Endodermal cell (in vitro differentiated cells): ENCODE measurements at regions not wholly inside any gene's neighbourhood (a gene's known extent, or its start where the extent isn't known, plus 50 kb on each side); places are given as distances from the start of the nearest gene placed in this dataset.

Experiments used
- DNase-seq: peaks from one replicate; pipeline ENCODE4 v3.0.0-alpha.2; 2017
- H3K27ac ChIP-seq: 2 replicates; pipeline ENCODE4 v1.5.1; 2013; ENCODE audit warnings: mild to moderate bottlenecking, low read depth, low read length, moderate library complexity
- H3K27me3 ChIP-seq: 2 replicates; pipeline ENCODE4 v1.6.1; 2013; ENCODE audit warnings: mild to moderate bottlenecking, low read length, moderate library complexity; ENCODE audit not compliant: insufficient read depth, control insufficient read depth, poor library complexity, severe bottlenecking
- H3K36me3 ChIP-seq: 2 replicates; pipeline ENCODE4 v1.7.0; 2013; ENCODE audit warnings: mild to moderate bottlenecking, low read length, moderate library complexity; ENCODE audit not compliant: control insufficient read depth, insufficient read depth
- H3K4me1 ChIP-seq: one replicate; pipeline ENCODE4 v1.7.0; 2013; ENCODE audit warnings: low read length; ENCODE audit not compliant: control insufficient read depth, insufficient read depth
- H3K4me3 ChIP-seq: 2 replicates; pipeline ENCODE4 v1.5.1; 2013; ENCODE audit warnings: mild to moderate bottlenecking, low read length, moderate library complexity
- H3K9ac ChIP-seq: 2 replicates; pipeline ENCODE4 v1.6.1; 2013; ENCODE audit warnings: mild to moderate bottlenecking, low read length, moderate library complexity; ENCODE audit not compliant: poor library complexity, severe bottlenecking; ENCODE audit errors: extremely low read depth
- H3K9me3 ChIP-seq: 2 replicates; pipeline ENCODE4 v1.6.1; 2013; ENCODE audit warnings: mild to moderate bottlenecking, low read length, moderate library complexity; ENCODE audit not compliant: control insufficient read depth
- H3K27ac Mint-ChIP-seq: 2 replicates; pipeline ENCODE4 v1.8.0; 2020; ENCODE audit warnings: mixed read lengths
- H3K27me3 Mint-ChIP-seq: 2 replicates; pipeline ENCODE4 v1.8.0; 2021; ENCODE audit warnings: mild to moderate bottlenecking, mixed read lengths; ENCODE audit not compliant: insufficient read depth
- H3K36me3 Mint-ChIP-seq: 2 replicates; pipeline ENCODE4 v1.8.0; 2020; ENCODE audit warnings: low read depth, mixed read lengths
- H3K4me1 Mint-ChIP-seq: 2 replicates; pipeline ENCODE4 v1.8.0; 2020; ENCODE audit warnings: mixed read lengths
- H3K4me3 Mint-ChIP-seq: 2 replicates; pipeline ENCODE4 v1.8.0; 2020; ENCODE audit warnings: mild to moderate bottlenecking, moderate library complexity, mixed read lengths
- H3K9me3 Mint-ChIP-seq: 2 replicates; pipeline ENCODE4 v1.8.0; 2020; ENCODE audit warnings: mild to moderate bottlenecking, mixed read lengths
- CTCF ChIP-seq: fragments of 200-600 bp; sonication (generic); conservative IDR thresholded peaks from 2 replicates; pipeline ENCODE4 v1.5.0; 2021; ENCODE audit warnings: antibody characterized with exemption, mild to moderate bottlenecking
- WGBS, 2 experiments: methylation state at CpG; one replicate each; pipeline versions ENCODE4 v1.1.5 to v1.1.7; 2013; ENCODE audit warnings: missing lambda C conversion rate in 2 of 2, mixed read lengths in 1 of 2; ENCODE audit not compliant: insufficient coverage in 1 of 2, insufficient read length in 1 of 2; 5-methylcytosine and 5-hydroxymethylcytosine counted together

DNA sequence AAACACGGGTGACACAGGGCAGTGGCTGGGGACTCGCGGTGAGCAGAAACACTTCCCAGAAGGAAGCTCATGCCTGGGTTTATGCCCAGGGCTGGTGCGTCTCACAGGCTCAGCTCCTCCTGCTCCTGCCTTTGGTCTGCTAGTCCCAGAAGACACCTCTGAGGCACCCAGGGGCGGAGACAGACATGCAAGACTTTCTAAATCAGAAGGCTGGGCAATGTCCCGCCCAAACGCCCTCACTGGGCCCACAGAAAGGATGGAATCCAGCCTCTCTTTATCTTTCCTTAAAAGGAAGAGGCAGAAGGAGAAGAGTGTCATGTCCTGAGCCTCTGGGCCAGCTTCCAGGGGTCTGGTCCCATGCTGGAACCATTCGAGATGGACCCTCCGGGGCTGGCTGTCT lies 197.7 kb upstream of the RPL38 start:
- Mint-ChIP-seq H3K27ac (no peak overlapping the region), H3K36me3 (no peaks in the 10 kb centered on the region), H3K4me3 (no peak overlapping the region), H3K4me1 (peaks cover 34% of the 10 kb centered on the region), H3K9me3 (no peaks in the 10 kb centered on the region), H3K27me3 (peaks cover 4% of the 10 kb centered on the region)
- Histone ChIP-seq H3K27me3 (no peaks in the 10 kb centered on the region), H3K9ac (no peak overlapping the region), H3K4me1 (no peaks in the 10 kb centered on the region), H3K4me3 (no peak overlapping the region), H3K36me3 (no peaks in the 10 kb centered on the region), H3K9me3 (no peaks in the 10 kb centered on the region), H3K27ac (no peak overlapping the region)
- peak; percentile 77 for DNase-seq
- no peak for TF ChIP-seq CTCF
- WGBS, 2 experiments = 77 to 86% methylated on average over 6 to 9 of the region's 9 CpGs

- peaks cover 4% of the 10 kb centered on the region for H3K27me3 Mint-ChIP-seq
- 94 to 98% methylated on average over 5 to 8 of the region's 8 CpGs for WGBS, 2 experiments
- H3K27ac Mint-ChIP-seq = no peak overlapping the region
- no peak overlapping the region for H3K4me3 Mint-ChIP-seq
- no peak overlapping the region for H3K27ac ChIP-seq
- H3K4me3 ChIP-seq = no peak overlapping the region
- no peaks in the 10 kb centered on the region for H3K36me3 ChIP-seq
- no peaks in the 10 kb centered on the region for H3K27me3 ChIP-seq
- no peak for TF ChIP-seq CTCF
- H3K9me3 Mint-ChIP-seq = no peaks in the 10 kb centered on the region
- H3K9ac ChIP-seq = no peak overlapping the region
- H3K4me1 ChIP-seq = no peaks in the 10 kb centered on the region
- no peaks in the 10 kb centered on the region for H3K36me3 Mint-ChIP-seq
- DNase-seq = no peak
- H3K4me1 Mint-ChIP-seq = peaks cover 38% of the 10 kb centered on the region
- no peaks in the 10 kb centered on the region for H3K9me3 ChIP-seq
Observed at GRCh38 chr17:74006371-74006770, 197.1 kb upstream of the RPL38 start.

- Histone ChIP-seq H3K36me3 (no peaks in the 10 kb centered on the region), H3K9me3 (no peaks in the 10 kb centered on the region), H3K4me3 (no peak overlapping the region), H3K27me3 (no peaks in the 10 kb centered on the region), H3K4me1 (no peaks in the 10 kb centered on the region), H3K27ac (no peak overlapping the region), H3K9ac (no peak overlapping the region)
- WGBS, 2 experiments = 48 to 61% methylated on average over 7 to 10 of the region's 10 CpGs
- H3K4me3 Mint-ChIP-seq = no peak overlapping the region
- H3K27me3 Mint-ChIP-seq = no peaks in the 10 kb centered on the region
- peak; percentile 91 for DNase-seq
- H3K27ac Mint-ChIP-seq = no peak overlapping the region
- TF ChIP-seq CTCF = peak; percentile 76
- no peaks in the 10 kb centered on the region for H3K36me3 Mint-ChIP-seq
- H3K4me1 Mint-ChIP-seq = peaks cover 41% of the 10 kb centered on the region
- H3K9me3 Mint-ChIP-seq = no peaks in the 10 kb centered on the region
Observed at GRCh38 chr17:74008196-74008595, 195.3 kb upstream of the RPL38 start.
